ENCODE measurements at regions not wholly inside any gene's neighbourhood (a gene's known extent, or its start where the extent isn't known, plus 50 kb on each side); places are given as distances from the start of the nearest gene placed in this dataset.

DNA sequence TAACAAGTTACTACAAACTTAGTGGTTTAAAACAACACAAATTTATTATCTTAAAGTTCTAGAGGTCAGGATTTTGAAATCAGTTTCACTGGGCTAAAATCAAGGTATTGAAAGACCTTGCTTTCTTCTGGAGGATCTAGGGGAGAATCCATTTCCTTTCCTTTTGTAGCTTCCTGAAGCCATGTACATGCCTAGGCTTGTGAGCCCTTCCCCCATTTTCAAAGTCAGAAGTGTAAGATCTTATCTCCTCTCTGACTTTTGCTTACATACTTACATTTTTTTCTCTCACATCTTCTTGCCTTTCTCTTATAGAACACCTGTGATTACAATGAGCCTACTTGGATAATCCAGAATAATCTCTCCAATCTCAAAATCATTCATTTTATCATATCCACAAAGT lies 78.7 kb upstream of the MBOAT2 start:
- DNase-seq (ENCODE audit: low read depth in 3 of 3), result no peak

- DNase-seq (ENCODE audit: low read depth in 3 of 3), result no peak
Observed at GRCh38 chr2:9081750-9082149, 78.3 kb upstream of the MBOAT2 start.

GRCh38 chr2:9078405-9078804 lies 74.9 kb upstream of the MBOAT2 start:
- DNase-seq (ENCODE audit: low read depth in 3 of 3), result no peak

- DNase-seq (ENCODE audit: low read depth in 3 of 3), result no peak
Observed at GRCh38 chr2:9077691-9078090, 74.2 kb upstream of the MBOAT2 start.

DNA sequence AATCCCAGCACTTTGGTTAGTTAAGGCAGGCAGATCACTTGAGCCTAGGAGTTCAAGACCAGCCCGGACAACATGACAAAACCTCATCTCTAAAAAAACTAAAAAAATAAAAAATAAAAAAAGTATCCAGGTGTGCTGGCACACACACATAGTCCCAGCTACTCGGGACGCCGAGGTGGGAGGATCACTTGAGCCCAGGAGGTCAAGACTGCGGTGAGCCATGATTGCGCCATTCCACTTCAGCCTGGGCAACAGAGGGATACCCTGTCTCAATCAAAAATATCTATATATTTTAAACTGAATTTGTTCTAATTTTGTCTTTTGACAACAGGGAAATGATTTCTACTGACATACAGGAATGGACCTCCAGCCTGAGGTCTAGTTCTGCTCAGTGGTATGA lies 73.3 kb upstream of the MBOAT2 start:
- no peak for DNase-seq (ENCODE audit: low read depth in 3 of 3)

GRCh38 chr2:9076210-9076609 lies 72.7 kb upstream of the MBOAT2 start:
- DNase-seq (ENCODE audit: low read depth in 3 of 3), result no peak

- no peak for DNase-seq (ENCODE audit: low read depth in 3 of 3)
Observed at GRCh38 chr2:9074930-9075329, 71.4 kb upstream of the MBOAT2 start.

DNA sequence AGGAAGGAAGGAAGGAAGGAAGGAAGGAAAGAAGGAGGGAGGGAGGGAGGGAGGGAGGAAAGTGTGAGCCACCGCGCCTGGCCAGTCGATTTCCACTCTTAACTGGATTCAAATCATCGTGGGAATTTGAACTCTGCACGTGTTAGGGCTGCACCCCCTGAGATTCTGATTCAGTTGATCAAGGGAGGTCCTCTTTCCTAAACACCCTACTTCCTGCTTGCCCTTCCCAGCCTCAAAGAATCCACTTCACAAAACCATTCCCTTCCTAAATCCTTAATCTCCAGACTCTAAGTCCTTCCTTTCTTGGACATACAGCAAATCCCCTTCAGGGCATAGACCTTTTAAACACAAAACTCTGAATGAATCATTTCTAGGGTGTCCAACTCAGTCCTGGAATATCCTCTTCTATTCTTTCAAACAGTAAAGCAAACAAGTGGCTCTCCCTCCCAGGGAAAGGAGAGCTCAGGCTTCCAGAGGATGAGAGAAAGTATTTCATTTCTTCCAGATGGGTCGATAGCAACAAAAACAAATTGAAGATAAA lies 68.2 kb upstream of the MBOAT2 start:
- DNase-seq (ENCODE audit: low read depth in 3 of 3), result no peak

DNA sequence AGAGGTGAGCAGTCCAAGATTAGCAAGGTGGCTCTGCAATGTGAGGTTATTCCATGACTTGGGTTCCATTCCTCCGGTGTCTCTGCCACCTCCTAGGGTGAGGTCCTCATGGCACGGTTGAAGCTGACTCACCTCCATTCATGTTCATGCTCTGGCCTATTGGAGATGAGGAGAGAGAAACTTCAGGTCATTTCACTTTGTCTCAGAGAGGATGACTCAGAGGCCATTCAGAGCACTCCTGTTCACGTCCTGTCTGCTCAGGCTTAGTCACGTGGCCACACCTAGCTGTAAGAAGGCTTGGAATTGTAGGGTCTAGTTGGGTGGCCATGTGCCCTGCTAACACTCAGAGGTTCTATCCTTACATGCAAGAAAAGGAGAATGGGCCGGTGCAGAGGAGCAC lies 67.5 kb upstream of the MBOAT2 start:
- no peak for DNase-seq (ENCODE audit: low read depth in 3 of 3)

DNA sequence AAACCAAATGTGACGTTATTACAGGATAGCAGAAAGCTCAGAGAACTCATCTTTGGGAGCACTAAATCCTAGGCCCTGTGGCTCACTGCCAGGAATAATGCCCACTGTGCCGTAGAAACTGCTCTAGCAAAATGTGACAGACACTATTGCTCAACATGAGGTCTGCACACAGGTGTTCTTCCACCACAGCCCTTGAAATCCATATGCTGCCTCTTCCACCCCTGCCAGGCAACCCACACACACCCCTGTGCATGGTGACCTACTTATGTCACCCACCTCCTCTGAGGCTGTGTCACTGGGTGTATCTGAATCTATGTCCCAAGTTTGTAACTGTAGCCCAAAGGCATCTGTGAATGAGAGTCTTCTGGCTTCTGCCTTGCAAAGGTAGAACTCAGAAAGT lies 66.1 kb upstream of the MBOAT2 start:
- DNase-seq (ENCODE audit: low read depth in 3 of 3), result no peak

- no peak for DNase-seq (ENCODE audit: low read depth in 3 of 3)
Observed at GRCh38 chr2:9065901-9066300, 62.4 kb upstream of the MBOAT2 start.

- no peak for DNase-seq (ENCODE audit: low read depth in 3 of 3)
Observed at GRCh38 chr2:9063023-9063606, 59.6 kb upstream of the MBOAT2 start.

GRCh38 chr2:9060819-9061218 lies 57.3 kb upstream of the MBOAT2 start:
- no peak for DNase-seq (ENCODE audit: low read depth in 3 of 3)

DNA sequence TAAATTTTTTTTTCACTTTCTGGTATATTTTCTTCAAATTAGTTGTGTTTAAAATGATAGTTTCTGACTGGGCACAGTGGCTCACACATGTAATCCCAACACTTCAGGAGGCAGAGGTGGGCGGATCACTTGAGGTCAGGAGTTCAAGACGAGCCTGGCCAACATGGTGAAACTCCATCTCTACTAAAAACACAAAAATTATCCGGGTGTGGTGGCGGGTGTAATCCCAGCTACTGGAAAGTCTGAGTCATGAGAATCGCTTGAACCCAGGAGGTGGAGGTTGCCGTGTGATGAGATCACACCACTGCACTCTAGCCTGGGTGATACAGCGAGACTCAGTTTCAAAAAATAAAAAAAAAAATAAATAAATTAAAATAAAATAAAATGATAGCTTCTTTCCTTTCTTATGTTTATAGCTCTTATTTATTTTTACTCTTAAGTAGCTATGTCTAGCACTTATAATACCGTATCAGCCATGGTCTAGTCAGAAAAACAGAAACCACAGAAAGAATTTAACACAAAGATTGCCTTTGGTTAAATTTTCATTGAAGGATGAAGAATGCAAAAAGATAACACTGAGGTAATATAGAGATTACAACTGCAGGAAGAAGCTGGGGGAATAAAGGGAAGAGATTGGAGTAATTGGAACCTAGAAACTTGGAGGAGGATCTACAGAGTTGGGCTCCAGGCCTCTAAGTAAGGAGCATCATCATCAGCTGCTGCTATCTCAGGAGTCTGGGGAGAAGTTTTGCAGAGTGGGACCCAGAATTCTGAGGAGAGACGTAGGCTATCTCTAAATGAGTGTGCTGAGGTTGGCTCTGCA lies 54.7 kb upstream of the MBOAT2 start:
- no peak for DNase-seq (ENCODE audit: low read depth in 3 of 3)

DNA sequence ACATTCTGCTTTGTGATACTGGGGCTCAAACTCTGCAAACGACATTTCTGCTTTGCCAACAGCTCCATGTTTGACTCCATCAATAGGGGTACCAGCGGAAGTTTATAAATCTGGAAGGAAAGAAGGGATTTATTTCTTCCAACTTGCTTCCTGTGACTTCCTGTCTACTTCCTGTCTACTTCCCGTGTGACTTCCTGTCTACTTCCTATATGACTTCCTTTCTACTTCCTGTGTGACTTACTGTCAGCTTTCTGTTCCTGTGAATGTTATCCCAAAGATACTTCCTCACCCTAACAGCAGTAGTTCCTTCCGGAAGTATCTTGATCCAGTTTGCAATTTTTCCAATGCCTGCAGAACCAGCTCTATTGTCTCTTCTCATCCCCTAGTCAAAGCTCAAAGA lies 52.0 kb upstream of the MBOAT2 start:
- DNase-seq (ENCODE audit: low read depth in 3 of 3), result no peak

GRCh38 chr2:9053534-9053931 lies 50.0 kb upstream of the MBOAT2 start:
- no peak for DNase-seq (ENCODE audit: low read depth in 3 of 3)

All from stimulated activated CD4-positive, alpha-beta T cell treated with anti-CD3 and anti-CD28 coated beads, TNF-alpha, amount 100 ng/mL, for 48 hours (primary cell).